ENCODE measurements at regions not wholly inside any gene's neighbourhood (a gene's known extent, or its start where the extent isn't known, plus 50 kb on each side); places are given as distances from the start of the nearest gene placed in this dataset.

DNA sequence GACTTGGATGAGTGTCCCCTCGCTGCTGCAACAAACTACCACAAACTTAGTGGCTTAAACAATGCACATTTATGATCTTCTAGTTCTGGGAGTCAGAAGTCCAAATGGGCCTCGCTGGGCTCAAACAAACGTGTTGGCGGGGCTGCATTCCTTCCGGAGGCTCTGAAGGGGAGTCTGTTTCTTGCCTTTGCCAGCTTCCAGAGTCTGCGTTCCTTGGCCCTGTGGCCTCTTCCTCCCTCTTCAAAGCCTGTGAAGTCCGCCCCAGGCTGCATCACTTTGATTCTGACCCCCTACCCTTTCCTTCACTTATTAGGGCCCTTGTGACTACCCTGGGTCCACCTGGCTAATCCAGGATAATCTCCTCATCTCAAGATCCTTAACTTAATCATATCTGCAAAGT lies 80.3 kb upstream of the NECTIN1 start:
- no peak for TF ChIP-seq CTCF (IDR thresholded peaks at IDR 0.05; ENCODE audit: insufficient read depth, low read depth, low read length)
- DNase-seq (ENCODE audit: low read depth): no peak
- H3K4me3 ChIP-seq (ENCODE audit: low read depth, low read length): no peak overlapping the region

GRCh38 chr11:119808407-119809185 lies 79.6 kb upstream of the NECTIN1 start:
- no peak overlapping the region for H3K4me3 ChIP-seq (ENCODE audit: low read depth, low read length)
- DNase-seq (ENCODE audit: low read depth): no peak
- TF ChIP-seq CTCF (IDR thresholded peaks at IDR 0.05; ENCODE audit: insufficient read depth, low read depth, low read length): no peak

GRCh38 chr11:119807841-119808240 lies 78.8 kb upstream of the NECTIN1 start:
- DNase-seq (ENCODE audit: low read depth): no peak
- no peak overlapping the region for H3K4me3 ChIP-seq (ENCODE audit: low read depth, low read length)
- TF ChIP-seq CTCF (IDR thresholded peaks at IDR 0.05; ENCODE audit: insufficient read depth, low read depth, low read length): no peak

GRCh38 chr11:119807402-119807801 lies 78.4 kb upstream of the NECTIN1 start:
- TF ChIP-seq CTCF (IDR thresholded peaks at IDR 0.05; ENCODE audit: insufficient read depth, low read depth, low read length): no peak
- no peak overlapping the region for H3K4me3 ChIP-seq (ENCODE audit: low read depth, low read length)
- no peak for DNase-seq (ENCODE audit: low read depth)

DNA sequence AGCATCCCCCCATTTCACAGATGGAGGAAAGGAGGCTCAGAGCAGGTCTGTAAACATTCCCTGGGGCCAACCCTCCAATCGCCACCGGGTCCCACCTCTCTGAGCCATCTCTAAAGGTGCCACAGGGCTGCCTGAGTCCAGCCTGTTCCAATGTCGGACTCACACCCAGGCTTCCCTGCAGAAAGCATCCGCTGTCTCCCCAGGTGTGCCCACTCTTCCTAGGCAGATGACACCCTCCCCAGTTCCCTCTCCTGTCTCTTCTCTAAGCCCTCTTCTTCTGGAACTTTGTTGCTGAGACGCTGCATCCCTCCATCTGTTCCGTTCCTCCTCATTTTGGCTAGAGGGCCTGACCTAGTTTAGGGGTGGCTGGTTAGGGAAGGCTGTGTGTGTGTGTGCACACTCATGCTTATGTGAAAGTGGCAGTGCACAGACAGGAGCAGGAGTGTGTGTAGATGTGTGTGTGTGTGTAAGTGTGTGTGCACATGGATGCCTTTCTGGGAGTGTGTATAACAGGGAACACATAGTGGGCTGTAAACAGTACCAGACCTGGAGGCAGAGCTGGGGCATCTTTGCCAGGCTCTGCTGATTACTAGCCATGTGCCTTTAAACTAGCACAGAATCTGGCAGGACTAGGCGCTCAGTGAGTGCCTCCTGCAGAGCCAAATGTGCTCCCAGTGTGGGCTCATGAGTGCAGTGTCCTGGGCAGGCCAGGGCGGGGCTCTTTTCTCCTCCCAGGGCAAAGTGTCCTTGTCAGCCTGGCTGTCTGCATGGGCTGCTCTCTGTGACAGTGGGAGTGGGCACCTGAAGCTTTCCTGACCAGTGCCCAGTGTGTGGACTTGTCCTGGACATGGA lies 77.3 kb upstream of the NECTIN1 start:
- DNase-seq (ENCODE audit: low read depth): no peak
- no peak overlapping the region for H3K4me3 ChIP-seq (ENCODE audit: low read depth, low read length)
- no peak for TF ChIP-seq CTCF (IDR thresholded peaks at IDR 0.05; ENCODE audit: insufficient read depth, low read depth, low read length)

DNA sequence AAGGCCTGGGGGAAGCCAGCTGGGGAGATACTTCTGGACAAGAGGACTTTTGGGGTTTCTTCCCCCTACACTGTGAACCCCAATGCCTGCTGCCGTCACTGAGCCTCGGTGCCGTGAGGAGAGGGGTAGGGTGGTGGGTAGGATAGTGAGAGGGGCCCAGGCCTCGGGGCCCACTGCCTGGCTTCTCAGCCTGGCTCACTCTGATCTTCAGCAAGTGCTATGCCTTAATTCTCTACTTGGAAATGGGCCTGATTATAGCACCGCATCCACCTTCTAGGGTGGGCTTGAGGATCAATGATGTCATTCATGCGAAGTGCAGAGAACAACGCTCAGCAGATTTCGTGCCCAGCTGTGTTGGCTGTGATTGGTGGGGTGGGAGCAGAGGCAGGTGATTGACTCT lies 76.7 kb upstream of the NECTIN1 start:
- no peak overlapping the region for H3K4me3 ChIP-seq (ENCODE audit: low read depth, low read length)
- DNase-seq (ENCODE audit: low read depth): no peak
- TF ChIP-seq CTCF (IDR thresholded peaks at IDR 0.05; ENCODE audit: insufficient read depth, low read depth, low read length): no peak
